Body of pancreas (tissue), 4 donors: ENCODE measurements at regions not wholly inside any gene's neighbourhood (a gene's known extent, or its start where the extent isn't known, plus 50 kb on each side); places are given as distances from the start of the nearest gene placed in this dataset.

Experiments
- CTCF ChIP-seq, 7 experiments: fragments of 450-650 bp in 4 of 7; fragments of 200-600 bp in 3 of 7; sonication (generic) in 3 of 7; IDR thresholded peaks; one replicate each; pipeline ENCODE4 v1.5.1; 2016 to 2019; ENCODE audit warnings: antibody characterized with exemption in 7 of 7
- POLR2A ChIP-seq, 3 donors: fragments of 450-650 bp; IDR thresholded peaks; one replicate each; pipeline ENCODE4 v1.6.1; 2016; ENCODE audit warnings: antibody characterized with exemption in 3 of 3, mild to moderate bottlenecking in 2 of 3

GRCh38 chr5:122547219-122547618 lies 227.7 kb upstream of the SNX2 start:
- TF ChIP-seq CTCF (IDR thresholded peaks at IDR 0.05) (no peak), POLR2A (IDR thresholded peaks at IDR 0.05) (no peak)
